Neural progenitor cell (in vitro differentiated cells): ENCODE measurements at regions not wholly inside any gene's neighbourhood (a gene's known extent, or its start where the extent isn't known, plus 50 kb on each side); places are given as distances from the start of the nearest gene placed in this dataset.
A peak's percentile ranks its signal among the peaks of the same experiment; 100 is the strongest.

ENCODE experiments used
- DNase-seq: peaks from one replicate; pipeline ENCODE4 v3.0.0-alpha.2; 2016; ENCODE audit warnings: low spot score
- H2AFZ ChIP-seq: fragments of 200-600 bp; sonication (generic); replicated peaks from 2 replicates; pipeline ENCODE4 v1.6.1; 2016; ENCODE audit warnings: antibody characterized with exemption
- H3F3A ChIP-seq: fragments of 200-600 bp; sonication (generic); 2 replicates; pipeline ENCODE4 v1.6.1; 2016; ENCODE audit warnings: antibody characterized with exemption, low read depth
- H3K27ac ChIP-seq: fragments of 200-600 bp; sonication (generic); 2 replicates; pipeline ENCODE4 v1.5.1; 2016; ENCODE audit warnings: mild to moderate bottlenecking
- H3K27me3 ChIP-seq: fragments of 200-600 bp; sonication (generic); 2 replicates; pipeline ENCODE4 v1.6.1; 2016; ENCODE audit warnings: mild to moderate bottlenecking, moderate library complexity
- H3K36me3 ChIP-seq: fragments of 200-600 bp; sonication (generic); 2 replicates; pipeline ENCODE4 v1.5.1; 2016
- H3K4me1 ChIP-seq: fragments of 200-600 bp; sonication (generic); 2 replicates; pipeline ENCODE4 v1.6.1; 2016; ENCODE audit warnings: mixed run types
- H3K4me2 ChIP-seq: fragments of 200-600 bp; sonication (generic); 2 replicates; pipeline ENCODE4 v1.6.1; 2016
- H3K4me3 ChIP-seq: fragments of 200-600 bp; sonication (generic); 2 replicates; pipeline ENCODE4 v1.5.1; 2016
- H3K79me2 ChIP-seq: fragments of 200-600 bp; sonication (generic); 2 replicates; pipeline ENCODE4 v1.6.1; 2016; ENCODE audit warnings: low read depth
- H3K9ac ChIP-seq: fragments of 200-600 bp; sonication (generic); 2 replicates; pipeline ENCODE4 v1.6.1; 2016
- H3K9me3 ChIP-seq: fragments of 200-600 bp; sonication (generic); 2 replicates; pipeline ENCODE4 v1.5.1; 2016; ENCODE audit warnings: low read depth
- H4K20me1 ChIP-seq: fragments of 200-600 bp; sonication (generic); 2 replicates; pipeline ENCODE4 v1.6.1; 2016; ENCODE audit warnings: low read depth
- H3K27ac Mint-ChIP-seq: 3 replicates; pipeline ENCODE4 v1.8.0; 2021; ENCODE audit warnings: mixed read lengths
- H3K27me3 Mint-ChIP-seq: 2 replicates; pipeline ENCODE4 v1.8.0; 2022; ENCODE audit warnings: low read depth, mild to moderate bottlenecking, inconsistent platforms, moderate library complexity, mixed read lengths; ENCODE audit not compliant: insufficient read depth
- H3K36me3 Mint-ChIP-seq: 3 replicates; pipeline ENCODE4 v1.8.0; 2021; ENCODE audit warnings: mixed read lengths
- H3K4me1 Mint-ChIP-seq: 3 replicates; pipeline ENCODE4 v1.8.0; 2021; ENCODE audit warnings: mixed read lengths
- H3K4me3 Mint-ChIP-seq: 3 replicates; pipeline ENCODE4 v1.8.0; 2021; ENCODE audit warnings: mild to moderate bottlenecking, moderate library complexity, mixed read lengths
- H3K9me3 Mint-ChIP-seq: 3 replicates; pipeline ENCODE4 v1.8.0; 2020; ENCODE audit warnings: mixed read lengths
- EZH2 ChIP-seq: fragments of 200-600 bp; sonication (generic); IDR thresholded peaks from 2 replicates; pipeline ENCODE4 v1.6.1; 2017; ENCODE audit warnings: antibody characterized with exemption, mild to moderate bottlenecking, moderate library complexity
- EZH2phosphoT487 ChIP-seq: fragments of 200-600 bp; sonication (generic); IDR thresholded peaks from 2 replicates; pipeline ENCODE4 v1.6.1; 2017; ENCODE audit warnings: antibody characterized with exemption
- TF ChIP-seq, protein P1 (sequence below): fragments of 200-600 bp; sonication (generic); IDR thresholded peaks from 2 replicates; pipeline ENCODE4 v1.5.1; 2017; ENCODE audit warnings: antibody characterized with exemption, mild to moderate bottlenecking

- Mint-ChIP-seq H3K36me3 (no peaks in the 10 kb centered on the region), H3K27me3 (peaks cover 3% of the 10 kb centered on the region), H3K27ac (no peak overlapping the region), H3K4me3 (no peak overlapping the region), H3K4me1 (peaks cover 14% of the 10 kb centered on the region), H3K9me3 (no peaks in the 10 kb centered on the region)
- no peak overlapping the region for H3K27ac ChIP-seq
- no peak overlapping the region for H3K4me2 ChIP-seq
- no peak overlapping the region for H2AFZ ChIP-seq
- DNase-seq = peak; percentile 14
- no peaks in the 10 kb centered on the region for H3K79me2 ChIP-seq
- peaks cover 6% of the 10 kb centered on the region for H3K4me1 ChIP-seq
- TF ChIP-seq EZH2phosphoT487 = no peak
- TF ChIP-seq, protein P1, sequence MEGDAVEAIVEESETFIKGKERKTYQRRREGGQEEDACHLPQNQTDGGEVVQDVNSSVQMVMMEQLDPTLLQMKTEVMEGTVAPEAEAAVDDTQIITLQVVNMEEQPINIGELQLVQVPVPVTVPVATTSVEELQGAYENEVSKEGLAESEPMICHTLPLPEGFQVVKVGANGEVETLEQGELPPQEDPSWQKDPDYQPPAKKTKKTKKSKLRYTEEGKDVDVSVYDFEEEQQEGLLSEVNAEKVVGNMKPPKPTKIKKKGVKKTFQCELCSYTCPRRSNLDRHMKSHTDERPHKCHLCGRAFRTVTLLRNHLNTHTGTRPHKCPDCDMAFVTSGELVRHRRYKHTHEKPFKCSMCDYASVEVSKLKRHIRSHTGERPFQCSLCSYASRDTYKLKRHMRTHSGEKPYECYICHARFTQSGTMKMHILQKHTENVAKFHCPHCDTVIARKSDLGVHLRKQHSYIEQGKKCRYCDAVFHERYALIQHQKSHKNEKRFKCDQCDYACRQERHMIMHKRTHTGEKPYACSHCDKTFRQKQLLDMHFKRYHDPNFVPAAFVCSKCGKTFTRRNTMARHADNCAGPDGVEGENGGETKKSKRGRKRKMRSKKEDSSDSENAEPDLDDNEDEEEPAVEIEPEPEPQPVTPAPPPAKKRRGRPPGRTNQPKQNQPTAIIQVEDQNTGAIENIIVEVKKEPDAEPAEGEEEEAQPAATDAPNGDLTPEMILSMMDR = no peak
- TF ChIP-seq EZH2 = no peak
- H3K9me3 ChIP-seq = no peaks in the 10 kb centered on the region
- no peaks in the 10 kb centered on the region for H3K27me3 ChIP-seq
- no peaks in the 10 kb centered on the region for H3K36me3 ChIP-seq
- H3K4me3 ChIP-seq = no peak overlapping the region
- no peaks in the 10 kb centered on the region for H3F3A ChIP-seq
- no peak overlapping the region for H3K9ac ChIP-seq
- no peaks in the 10 kb centered on the region for H4K20me1 ChIP-seq
Observed at GRCh38 chr7:136179851-136180721, 202.9 kb upstream of the MTPN start.

DNA sequence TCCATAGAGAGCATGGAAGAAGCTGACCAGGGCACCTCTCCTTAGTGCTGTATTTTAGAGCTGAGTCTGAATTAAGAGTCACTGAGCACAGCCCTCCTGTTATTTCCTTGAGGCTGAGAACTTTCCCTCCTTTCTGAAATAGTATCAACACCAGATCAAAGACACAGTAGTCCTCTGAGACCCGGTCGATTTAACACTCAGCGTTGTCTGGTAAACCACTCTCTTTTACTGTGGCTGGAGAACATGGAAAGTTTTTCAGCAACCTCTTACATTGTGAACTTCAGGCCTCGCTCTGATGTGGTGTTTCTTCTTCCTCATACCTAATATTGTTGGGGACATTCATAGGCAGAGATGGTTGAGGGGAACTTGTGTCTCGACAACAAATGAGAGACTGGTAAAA, 202.0 kb upstream of the MTPN start:
- Histone ChIP-seq H3K4me2 (no peak overlapping the region), H3K9ac (no peak overlapping the region), H3K36me3 (no peaks in the 10 kb centered on the region), H3K4me3 (no peak overlapping the region), H3K27ac (no peak overlapping the region), H3K79me2 (no peaks in the 10 kb centered on the region), H4K20me1 (no peaks in the 10 kb centered on the region), H3K4me1 (peaks cover 6% of the 10 kb centered on the region), H3F3A (no peaks in the 10 kb centered on the region), H3K27me3 (no peaks in the 10 kb centered on the region), H2AFZ (no peak overlapping the region), H3K9me3 (no peaks in the 10 kb centered on the region)
- TF ChIP-seq EZH2 (no peak), EZH2phosphoT487 (no peak)
- TF ChIP-seq, protein P1 = no peak
- DNase-seq = no peak
- peaks cover 3% of the 10 kb centered on the region for H3K27me3 Mint-ChIP-seq
- no peaks in the 10 kb centered on the region for H3K36me3 Mint-ChIP-seq
- H3K27ac Mint-ChIP-seq = no peak overlapping the region
- H3K9me3 Mint-ChIP-seq = no peaks in the 10 kb centered on the region
- H3K4me1 Mint-ChIP-seq = peaks cover 15% of the 10 kb centered on the region
- no peak overlapping the region for H3K4me3 Mint-ChIP-seq

- Mint-ChIP-seq H3K9me3 (peaks cover 3% of the 10 kb centered on the region), H3K27me3 (no peaks in the 10 kb centered on the region), H3K4me3 (no peak overlapping the region), H3K4me1 (peaks cover 11% of the 10 kb centered on the region), H3K36me3 (no peaks in the 10 kb centered on the region), H3K27ac (no peak overlapping the region)
- no peaks in the 10 kb centered on the region for H3K79me2 ChIP-seq
- TF ChIP-seq, protein P1 = no peak
- no peak for TF ChIP-seq EZH2
- no peak for TF ChIP-seq EZH2phosphoT487
- H3K4me1 ChIP-seq = no peaks in the 10 kb centered on the region
- H3K4me2 ChIP-seq = no peak overlapping the region
- H3K27ac ChIP-seq = no peak overlapping the region
- no peak for DNase-seq
- no peak overlapping the region for H3K4me3 ChIP-seq
- H2AFZ ChIP-seq = no peak overlapping the region
- H3K27me3 ChIP-seq = no peaks in the 10 kb centered on the region
- no peaks in the 10 kb centered on the region for H3K36me3 ChIP-seq
- no peaks in the 10 kb centered on the region for H4K20me1 ChIP-seq
- no peaks in the 10 kb centered on the region for H3F3A ChIP-seq
- no peaks in the 10 kb centered on the region for H3K9me3 ChIP-seq
- no peak overlapping the region for H3K9ac ChIP-seq
Observed at GRCh38 chr7:136174477-136175125, 197.4 kb upstream of the MTPN start.
